GM21528 (cell line): ENCODE measurements at regions not wholly inside any gene's neighbourhood (a gene's known extent, or its start where the extent isn't known, plus 50 kb on each side); places are given as distances from the start of the nearest gene placed in this dataset.

Experiments used
- ATAC-seq: cut with Tn5 transposase; IDR thresholded peaks from one replicate; pipeline ENCODE4 v1.9.1; 2021; ENCODE audit warnings: mild to moderate bottlenecking, moderate library complexity; ENCODE audit not compliant: unreplicated experiment, low FRiP score

DNA sequence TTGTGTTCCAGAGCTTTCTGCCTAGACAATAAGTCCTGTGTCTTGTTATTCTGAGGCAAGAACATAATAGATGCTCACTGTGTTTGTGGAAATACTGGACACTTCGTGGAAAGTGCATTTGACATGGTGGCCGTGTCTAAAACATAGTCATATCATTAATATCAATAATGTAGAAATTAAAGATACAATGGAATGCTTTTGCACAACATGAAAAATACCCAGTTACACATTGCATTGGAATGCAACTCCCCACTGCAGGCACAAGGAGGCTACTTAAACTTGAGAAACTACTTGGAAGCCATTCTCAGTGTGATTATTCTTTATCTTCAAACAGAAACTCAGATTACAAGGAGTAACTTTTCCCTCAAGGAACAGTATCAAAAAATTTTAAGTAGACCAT, 145.3 kb upstream of the ZNF462 start:
- ATAC-seq, result no peak

DNA sequence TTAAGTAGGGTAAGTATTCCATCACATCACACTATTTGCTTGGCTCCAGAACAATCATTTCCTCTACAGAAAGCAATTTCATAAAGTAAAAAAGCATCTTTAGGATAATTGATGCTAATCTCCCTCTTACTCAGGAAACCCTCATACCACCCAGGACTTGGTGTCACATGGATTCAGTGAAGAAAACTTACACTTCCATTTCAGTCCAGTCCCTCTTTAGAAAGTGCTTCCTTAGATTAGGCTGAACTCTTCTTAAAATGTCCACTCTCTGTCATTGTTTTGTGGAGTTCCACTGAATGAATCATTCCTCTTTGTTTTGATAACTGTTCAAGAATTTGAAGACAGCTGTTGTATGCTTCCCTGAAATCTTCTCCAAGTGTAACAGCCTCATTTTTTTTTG, 144.0 kb upstream of the ZNF462 start:
- ATAC-seq, result no peak

DNA sequence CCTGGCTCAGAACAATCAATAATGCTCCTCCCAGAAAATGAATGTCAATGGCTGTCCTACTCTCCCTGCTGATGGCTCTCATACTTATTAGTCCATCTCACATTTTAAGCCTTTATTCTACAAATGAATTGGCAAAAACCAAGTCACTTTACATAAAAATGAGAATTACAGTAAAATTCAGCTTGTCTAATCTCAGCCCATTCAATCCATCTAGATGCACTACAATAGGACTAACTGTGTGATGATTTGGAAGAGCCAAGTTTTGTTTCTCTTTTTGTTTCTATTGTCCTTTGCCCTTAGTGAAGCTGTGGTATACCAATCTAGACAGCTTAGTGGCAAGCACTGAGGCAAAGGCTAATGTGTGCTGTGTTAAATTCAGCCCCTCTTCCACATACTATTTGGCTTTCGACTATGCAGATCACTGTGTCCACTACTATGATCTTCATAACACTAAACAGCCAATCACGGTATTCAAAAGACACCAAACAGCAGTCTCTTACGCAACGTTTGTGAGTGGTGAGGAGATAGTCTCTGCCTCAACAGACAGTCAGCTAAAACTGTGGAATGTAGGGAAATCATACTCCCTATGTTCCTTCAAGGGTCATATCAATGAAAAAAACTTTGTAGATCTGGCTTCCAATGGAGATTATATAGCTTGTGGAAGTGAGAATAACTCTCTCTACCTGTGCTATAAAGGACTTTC, 140.8 kb upstream of the ZNF462 start:
- ATAC-seq, result no peak

DNA sequence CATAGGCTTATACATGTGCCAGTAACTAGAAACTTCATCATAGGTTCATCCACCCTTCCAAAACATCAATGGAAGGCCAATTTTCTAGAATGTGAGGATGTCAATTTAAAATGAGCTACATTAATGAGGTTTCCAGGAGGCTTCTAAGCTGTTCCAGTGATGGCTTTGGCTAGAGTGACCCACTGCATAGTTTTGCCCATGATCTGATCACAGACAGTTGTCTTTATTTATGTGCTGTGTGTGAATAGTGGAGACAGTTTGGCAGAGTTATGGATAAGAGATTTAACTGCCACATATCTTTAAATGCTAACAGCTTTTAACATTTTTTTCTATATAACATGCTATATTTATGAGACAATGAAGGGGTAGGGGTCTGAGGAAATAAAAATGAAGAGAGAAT, 139.0 kb upstream of the ZNF462 start:
- ATAC-seq, result no peak

DNA sequence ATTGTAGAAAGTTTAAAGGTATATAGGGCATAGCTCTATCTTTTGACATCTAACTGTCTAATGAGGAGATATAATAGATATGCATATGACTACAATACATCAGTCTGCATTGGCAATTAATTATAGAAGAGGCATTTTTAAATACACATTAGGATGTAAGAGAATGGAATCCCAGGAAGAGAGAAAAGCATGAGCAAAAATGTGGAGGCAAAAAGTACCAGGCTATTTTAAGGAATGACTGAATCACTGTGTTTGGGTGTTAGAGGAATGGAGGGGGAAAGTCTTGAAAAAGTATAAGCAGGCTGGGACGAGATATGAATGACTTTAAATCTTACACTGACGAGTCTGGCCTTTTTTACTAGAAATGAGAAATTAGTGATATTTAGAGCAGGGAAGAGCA, 138.4 kb upstream of the ZNF462 start:
- no peak for ATAC-seq

DNA sequence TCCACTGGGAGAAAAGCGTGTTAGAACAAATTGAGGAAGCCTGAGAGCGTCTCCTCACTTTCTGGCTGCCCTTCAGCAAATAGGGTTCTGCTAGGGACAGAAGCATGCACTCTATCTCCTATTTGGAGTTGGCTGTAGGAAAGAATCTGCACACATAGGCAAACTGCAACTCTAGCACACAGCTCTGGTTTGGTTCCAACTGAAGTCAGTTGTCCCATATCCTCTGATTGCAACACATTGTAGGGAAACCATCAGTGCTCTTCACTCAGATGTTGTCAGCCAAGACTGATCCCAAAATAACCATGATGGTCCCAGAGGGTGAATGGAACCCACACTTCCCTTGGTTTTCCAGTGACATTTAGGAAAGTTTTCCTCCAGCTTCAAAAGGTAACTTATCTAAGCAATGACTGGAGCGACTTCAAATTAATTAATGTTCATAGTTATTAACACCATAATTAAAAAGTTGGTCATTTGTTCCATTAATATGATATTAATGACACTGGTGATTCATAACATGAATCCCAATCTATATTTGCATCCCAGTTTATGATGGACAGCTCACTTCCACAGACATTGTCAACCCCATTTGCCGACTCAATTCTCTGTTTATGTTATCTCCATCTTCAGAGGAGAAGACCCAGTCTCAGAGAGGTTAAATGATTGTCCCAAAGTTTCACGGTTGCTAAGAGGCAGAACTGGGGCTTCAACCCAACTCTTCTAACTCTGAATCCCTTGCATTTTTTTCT, 136.7 kb upstream of the ZNF462 start:
- no peak for ATAC-seq

DNA sequence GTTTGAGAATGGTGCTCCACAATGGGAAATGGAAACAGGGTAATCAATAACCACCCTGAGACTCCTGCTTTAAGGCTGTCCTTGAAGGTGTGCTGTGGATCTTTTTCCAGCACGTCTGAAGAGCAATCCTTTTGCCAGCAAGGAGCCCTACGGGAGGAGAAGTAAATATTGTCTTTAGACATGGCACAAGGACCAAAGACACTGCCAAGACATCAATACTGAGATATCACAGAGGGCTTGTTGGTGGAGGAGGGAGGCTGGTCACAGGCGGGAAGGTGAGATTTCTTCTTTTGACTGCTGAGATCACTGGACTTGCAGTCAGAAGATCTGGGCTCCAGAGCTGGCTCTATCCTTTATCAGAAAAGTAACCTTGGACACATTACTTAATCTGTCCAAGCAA, 135.0 kb upstream of the ZNF462 start:
- no peak for ATAC-seq

DNA sequence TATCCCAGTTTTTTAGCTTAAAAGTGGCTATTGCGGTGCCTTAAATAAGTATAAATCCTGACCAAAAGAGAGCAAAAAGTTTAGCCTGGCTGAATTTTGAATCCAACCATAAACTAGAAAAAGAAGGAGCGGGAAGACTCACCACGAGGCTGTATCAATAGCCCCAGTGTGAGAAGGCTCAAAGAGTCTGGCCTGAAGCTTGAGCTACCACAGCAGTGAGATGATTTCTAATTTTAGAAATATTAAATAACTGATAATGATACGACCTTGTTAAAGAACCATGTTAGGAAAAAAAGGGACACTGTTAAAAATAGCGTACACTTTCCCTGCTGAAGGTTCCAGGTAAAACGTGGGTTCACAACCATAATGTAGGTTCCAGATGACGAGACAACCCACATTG, 134.1 kb upstream of the ZNF462 start:
- ATAC-seq, result no peak

DNA sequence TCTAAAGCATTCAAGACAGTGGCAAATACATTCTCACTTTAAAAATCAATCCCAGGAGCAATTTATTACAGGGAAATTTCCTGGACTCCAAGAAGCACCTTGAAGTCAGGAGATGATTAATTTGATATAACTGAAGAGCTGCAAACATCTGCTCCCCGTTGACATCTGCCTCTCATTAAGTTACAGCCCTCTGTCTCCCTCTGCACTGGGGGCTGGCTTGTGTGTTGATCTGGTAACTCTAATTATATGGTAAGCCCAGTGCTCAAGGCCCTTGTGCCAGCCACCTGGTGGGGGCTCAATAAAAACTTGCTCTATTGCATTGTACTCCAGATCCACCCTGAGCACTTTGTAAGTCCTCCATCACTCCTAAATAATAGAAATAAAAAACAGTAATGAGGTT, 131.1 kb upstream of the ZNF462 start:
- ATAC-seq, result no peak

DNA sequence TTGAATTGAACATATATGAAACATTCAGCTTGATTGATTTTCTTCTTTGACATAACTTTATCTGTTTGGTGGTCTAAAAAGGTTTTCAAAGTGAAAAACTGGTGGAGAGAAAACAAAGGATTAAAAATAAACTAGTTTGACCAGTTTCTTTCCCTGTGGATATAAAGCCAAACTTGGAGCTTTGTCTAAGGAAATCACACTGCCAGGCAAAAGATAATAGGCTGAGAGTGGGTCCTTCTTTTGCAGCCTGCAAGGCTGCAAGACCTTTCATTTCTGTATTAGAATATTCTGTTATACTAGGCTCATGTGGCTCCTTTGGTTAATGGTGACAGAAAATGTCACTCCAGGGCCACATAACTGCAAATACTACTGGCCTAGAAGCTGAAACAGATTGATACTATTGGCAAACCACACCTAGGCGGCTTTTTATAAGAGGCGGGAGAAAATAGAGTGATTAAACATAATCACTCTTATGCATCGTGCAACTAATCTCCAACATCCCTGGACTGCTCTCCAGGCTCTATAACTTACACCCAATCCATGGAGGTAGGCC, 129.1 kb upstream of the ZNF462 start:
- no peak for ATAC-seq

DNA sequence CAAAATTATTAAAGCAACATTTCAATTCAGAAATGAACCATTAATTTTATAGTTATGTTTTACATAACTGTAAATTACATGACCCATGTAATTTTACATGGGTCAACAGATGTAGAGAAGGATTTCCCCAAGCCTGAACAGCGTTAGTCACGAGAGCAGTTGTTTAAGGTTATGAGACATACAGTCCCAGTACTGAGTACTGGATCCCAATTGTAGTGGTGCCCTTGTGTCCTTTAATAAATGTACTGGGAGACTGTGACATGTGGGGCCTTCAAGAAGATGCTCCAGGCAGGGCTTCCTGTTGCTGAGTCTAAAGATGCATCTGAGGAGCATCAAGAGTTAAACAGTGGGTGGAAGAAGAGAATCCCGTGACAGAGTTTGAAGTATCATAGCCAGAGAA, 125.5 kb upstream of the ZNF462 start:
- no peak for ATAC-seq

DNA sequence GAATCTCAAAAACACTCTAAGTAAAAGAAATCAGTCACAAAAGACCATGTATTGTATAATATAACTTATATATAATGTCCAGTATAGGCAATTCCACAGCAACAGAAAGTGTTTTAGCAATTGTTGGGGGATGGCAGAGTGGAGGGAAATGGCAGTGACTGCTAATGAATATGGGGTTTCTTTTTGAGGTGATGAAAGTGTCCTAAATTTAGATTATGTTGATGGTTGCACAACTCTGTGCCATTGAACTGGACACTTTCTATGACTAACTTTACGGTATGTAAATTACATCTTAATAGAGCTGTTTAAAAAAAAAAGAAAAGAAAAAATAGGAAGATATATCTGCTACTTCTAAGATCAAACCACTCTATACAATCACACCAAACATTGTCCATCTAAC, 124.9 kb upstream of the ZNF462 start:
- no peak for ATAC-seq

DNA sequence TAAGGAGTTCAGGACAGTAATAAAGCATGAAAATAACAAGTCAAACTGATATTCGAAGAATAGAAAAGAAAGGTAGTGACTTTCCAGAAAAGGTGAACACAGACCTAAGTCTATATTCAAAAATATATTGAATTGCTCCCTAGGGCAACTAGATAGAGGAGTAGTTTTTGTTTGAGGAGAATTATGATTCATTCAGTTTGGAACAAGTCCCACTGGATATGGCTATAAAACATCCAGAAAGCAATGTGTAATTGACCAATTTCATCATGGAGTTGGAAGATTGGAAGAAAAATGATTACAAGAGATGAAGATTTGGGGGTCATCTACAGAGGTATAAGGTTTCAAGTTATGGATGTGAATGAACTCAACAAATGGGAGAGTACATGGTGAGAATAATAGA, 117.5 kb upstream of the ZNF462 start:
- no peak for ATAC-seq

DNA sequence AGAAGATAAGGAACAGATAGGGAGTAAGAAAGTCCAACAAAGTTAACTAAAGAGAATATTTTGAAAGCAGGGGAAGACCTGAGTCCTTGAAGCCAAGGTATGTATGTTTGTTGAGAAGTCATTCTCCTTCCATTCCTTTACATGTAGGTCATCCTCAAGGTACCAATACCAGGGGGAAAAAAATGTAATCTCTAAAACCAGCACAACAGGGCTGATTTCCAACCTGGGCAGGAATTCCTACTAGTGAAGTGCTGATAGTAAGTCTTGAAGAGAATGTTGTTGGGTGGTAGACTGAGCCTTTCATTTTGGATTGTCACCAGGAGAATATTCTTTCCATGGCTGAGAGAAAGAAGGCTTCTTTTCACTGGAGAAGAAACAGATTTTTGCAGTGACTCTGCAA, 117.1 kb upstream of the ZNF462 start:
- no peak for ATAC-seq

DNA sequence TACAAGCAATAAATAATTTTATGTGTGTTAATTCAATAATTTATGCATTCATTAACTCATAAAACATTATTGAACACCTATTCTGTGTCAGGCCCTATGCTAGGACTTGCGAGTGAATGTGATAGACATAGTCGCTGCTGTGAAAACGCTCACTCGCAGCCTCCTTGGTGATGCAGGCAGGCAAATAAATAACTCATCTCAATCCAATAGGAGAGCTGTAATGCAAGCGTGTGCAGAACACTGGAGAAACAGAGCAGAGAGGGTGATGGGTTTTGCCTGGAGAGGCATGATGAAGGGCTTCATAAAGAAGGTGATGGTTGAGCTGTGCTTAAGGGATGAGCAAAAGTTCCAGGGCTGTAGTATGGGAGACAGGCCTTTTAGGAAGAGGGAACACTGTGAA, 111.3 kb upstream of the ZNF462 start:
- no peak for ATAC-seq

DNA sequence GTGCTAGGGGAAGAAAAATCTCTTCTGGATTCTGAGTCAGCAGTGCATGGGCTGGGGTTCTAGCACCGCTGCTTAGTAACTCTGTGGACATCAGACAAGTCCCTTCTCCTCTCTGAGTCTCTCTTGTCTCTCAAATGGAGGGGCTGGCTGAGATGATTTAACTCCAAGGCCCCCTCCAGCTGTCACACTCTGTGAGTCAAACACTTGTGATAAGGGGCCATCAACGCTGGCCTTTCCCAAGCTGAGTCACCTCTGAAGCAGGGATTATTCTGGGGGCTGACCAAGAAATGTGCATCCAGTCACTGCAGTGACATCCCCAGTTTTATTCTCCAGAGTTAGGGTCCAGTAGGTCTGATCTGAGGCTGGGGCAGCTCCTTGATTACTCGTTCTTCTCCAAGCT, 110.4 kb upstream of the ZNF462 start:
- ATAC-seq, result no peak

DNA sequence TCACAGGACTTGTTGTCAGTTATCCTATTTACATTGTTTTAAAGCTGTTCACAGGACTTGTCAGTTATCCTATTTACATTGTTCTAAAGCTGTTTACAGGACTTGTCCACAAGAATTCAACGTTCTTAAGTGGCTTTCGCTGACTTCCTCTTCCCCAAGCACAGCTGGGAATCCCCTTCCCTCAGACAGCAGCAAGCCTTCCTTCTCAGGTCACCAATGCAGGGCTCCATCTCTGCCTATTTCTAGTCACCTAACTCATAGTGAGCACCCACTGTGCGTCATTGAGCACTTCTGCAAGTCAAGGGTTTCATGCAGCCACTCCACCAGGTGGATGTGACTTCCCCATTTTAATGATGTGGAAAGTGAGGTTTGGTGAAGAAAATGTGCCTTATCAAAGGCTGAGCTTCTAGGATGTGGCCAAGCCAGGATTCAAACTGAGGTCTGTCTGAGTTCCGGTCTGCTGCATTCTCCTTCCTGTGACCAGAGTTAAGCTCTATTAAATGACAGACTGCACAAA, 109.8 kb upstream of the ZNF462 start:
- ATAC-seq, result peak; percentile 96

DNA sequence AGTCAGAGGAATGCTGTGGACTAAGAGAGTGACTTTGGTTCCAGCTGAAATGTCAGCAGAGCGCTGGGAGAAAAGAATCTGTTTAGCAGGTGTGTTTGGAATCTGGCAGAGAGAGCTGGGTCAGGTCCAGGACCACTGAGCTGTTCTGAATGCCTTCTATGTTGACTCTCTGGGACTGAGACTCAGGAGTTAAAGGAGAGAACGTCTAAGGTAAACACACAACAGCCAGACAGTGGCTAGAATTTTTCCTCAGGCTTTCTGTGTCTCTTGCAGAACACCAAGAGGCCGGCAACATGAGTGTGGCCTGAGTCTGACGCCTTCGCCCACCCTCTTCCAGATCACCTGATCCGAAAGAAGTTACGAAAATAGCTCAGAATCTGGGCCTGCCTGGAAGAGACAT, 107.2 kb upstream of the ZNF462 start:
- ATAC-seq, result no peak

DNA sequence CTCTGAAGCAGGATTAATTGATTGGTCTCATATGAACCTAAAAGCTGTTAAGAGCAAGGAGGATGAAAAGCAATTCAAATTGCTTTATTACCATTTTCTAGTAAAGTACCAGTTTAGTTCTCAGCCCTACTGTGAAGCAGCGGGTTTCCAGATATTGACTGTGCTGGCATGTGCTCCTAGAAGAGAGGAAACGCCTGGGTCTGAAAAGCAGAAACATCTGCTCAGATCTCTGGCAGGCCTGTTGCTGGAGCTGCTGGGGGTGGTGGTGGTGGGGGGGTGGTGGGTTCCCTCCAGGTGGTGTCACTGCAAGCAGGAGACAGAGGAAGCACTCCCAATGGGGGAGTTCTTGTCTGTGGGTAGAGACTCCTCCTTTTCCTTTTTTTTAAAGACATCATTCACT, 105.5 kb upstream of the ZNF462 start:
- ATAC-seq, result no peak

DNA sequence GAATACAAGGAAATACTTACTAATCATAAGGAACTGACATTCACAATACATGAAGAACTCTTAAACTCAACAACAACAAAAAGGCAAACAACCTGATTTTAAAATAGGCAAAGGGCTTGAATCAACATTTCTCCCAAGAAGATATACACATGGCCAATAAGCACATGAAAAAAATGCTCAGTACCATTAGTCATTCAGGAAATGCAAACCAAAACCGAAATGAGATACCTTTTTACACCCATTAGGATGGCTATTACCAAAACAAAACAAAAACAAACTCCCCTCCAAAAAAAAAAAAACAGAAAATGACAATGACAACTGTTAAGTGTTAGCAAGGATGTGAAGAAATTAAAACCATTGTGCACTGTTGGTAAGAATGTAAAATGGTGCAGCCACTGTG, 104.1 kb upstream of the ZNF462 start:
- peak; percentile 89 for ATAC-seq

DNA sequence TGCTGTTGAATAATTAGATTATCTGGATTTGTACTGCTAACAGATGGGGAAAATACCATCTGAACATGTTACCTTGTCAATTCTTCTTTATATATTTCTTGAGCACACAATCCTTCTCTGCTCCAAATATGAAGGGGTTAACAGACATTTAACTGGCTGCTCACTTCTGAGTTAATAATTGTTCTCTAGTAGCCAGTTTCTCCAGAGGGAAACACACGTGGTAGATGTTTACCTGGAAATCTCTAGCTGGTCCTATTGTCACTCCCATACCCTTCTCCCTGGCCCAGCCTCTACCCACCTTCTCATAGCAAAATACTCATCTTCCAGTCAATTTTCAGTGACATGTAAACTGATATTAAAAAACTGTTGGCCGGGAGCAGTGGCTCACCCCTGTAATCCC, 101.5 kb upstream of the ZNF462 start:
- no peak for ATAC-seq

DNA sequence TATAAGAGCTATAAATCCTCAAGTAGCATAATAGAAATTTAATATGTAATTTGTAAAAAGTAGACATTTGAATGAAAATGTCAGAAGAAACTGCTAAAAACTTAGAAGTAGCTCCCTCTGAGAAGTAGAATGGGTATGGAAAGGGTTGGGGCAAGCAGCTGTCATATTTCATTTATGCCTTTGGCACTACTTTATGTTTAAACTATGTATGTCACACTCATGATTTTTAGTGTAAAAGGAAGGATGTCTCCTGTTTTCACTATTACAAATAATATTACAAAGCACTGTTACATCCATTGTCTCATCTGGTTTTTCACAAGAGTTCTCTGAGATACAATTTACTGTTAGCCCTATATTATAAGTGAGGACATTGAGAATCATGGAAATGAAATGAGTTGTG, 96.3 kb upstream of the ZNF462 start:
- no peak for ATAC-seq
